ENCODE measurements at regions not wholly inside any gene's neighbourhood (a gene's known extent, or its start where the extent isn't known, plus 50 kb on each side); places are given as distances from the start of the nearest gene placed in this dataset.

DNA sequence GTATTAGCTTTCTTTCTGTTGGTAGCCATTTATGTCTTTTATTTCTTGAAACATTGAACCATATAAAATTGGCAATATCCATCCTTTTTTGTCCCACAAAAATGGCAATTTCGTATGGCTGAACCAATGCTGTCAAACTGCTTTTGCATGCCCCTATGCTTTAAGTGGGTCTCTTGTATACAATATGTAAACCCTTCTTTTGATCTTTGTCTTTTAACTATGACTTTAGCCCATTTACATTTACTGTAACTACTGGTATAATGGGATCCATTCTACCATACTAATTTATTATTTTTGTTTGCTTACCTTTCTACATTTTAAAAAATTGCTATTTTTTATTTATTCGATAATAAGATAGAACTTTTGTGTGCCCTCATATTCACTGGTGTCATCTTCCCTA lies 93.4 kb downstream of the TENT4A start:
- TF ChIP-seq, protein P1, sequence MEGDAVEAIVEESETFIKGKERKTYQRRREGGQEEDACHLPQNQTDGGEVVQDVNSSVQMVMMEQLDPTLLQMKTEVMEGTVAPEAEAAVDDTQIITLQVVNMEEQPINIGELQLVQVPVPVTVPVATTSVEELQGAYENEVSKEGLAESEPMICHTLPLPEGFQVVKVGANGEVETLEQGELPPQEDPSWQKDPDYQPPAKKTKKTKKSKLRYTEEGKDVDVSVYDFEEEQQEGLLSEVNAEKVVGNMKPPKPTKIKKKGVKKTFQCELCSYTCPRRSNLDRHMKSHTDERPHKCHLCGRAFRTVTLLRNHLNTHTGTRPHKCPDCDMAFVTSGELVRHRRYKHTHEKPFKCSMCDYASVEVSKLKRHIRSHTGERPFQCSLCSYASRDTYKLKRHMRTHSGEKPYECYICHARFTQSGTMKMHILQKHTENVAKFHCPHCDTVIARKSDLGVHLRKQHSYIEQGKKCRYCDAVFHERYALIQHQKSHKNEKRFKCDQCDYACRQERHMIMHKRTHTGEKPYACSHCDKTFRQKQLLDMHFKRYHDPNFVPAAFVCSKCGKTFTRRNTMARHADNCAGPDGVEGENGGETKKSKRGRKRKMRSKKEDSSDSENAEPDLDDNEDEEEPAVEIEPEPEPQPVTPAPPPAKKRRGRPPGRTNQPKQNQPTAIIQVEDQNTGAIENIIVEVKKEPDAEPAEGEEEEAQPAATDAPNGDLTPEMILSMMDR (conservative IDR thresholded peaks at IDR 0.05): no peak
- Mint-ChIP-seq H3K9me3 (no peaks in the 10 kb centered on the region), H3K27me3 (no peaks in the 10 kb centered on the region), H3K36me3 (no peaks in the 10 kb centered on the region), H3K27ac (no peak overlapping the region), H3K4me3 (no peak overlapping the region), H3K4me1 (ENCODE audit: unreplicated experiment) (no peaks in the 10 kb centered on the region)
- no peak for DNase-seq (ENCODE audit: extremely low spot score, unreplicated experiment)

DNA sequence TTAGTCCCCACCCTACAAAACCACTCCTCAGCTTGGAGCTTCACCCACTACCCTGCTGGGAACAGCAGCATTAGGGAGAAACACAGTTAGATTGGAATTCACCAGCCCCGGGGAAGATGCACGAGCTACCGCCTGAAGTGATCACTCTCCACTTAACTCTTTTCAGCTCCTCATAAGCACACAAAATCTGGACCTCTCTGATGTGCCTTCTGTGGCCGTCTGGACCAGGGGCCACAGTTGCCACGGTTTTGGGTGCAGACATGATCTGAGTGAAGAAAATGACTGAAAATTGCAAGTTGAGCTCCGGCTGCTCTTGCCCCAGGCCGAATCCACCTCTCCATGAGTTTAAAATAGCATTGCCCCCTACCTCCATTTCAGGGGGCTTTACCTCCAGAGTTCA lies 95.2 kb downstream of the TENT4A start:
- Mint-ChIP-seq H3K9me3 (no peaks in the 10 kb centered on the region), H3K27ac (no peak overlapping the region), H3K4me3 (no peak overlapping the region), H3K4me1 (ENCODE audit: unreplicated experiment) (no peaks in the 10 kb centered on the region), H3K36me3 (no peaks in the 10 kb centered on the region), H3K27me3 (no peaks in the 10 kb centered on the region)
- TF ChIP-seq, protein P1 (conservative IDR thresholded peaks at IDR 0.05): no peak
- DNase-seq (ENCODE audit: extremely low spot score, unreplicated experiment): no peak

DNA sequence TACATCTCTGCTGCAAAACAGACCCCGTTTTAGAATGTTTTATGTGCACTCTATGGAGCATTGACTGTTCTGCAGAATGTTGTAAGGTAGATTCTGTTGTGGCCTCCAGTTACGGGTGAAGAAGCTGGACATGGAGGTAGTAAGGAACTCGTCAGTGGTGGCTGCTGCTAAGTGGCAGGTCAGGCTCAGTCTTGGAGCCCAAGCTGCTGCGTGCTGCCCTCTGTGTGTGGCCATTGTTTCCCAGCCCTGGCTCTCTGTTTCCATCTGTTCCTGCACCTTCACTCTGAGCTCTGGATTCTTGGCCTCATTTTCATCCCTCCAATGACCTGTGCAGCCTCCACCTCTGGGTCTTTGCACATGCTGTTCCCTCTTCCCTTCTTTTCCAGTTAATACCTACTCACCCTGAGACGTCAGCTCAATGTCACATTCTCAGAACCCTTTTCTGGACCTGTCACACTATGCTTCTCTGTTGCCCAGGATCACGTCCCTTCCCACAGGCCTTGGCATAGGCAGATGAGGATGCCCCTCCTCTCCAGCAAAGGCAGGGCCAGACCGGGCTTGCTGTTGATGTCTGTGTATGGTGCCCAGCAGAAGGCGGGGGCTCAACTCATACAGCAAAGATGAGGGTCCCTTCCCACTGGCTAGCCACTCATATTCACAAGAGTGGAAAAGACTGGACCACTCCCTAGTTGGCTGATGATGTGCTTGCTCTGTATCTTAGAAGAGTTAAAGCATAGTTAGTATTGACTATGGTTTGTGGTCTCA lies 97.6 kb downstream of the TENT4A start:
- H3K4me1 Mint-ChIP-seq (ENCODE audit: unreplicated experiment): no peaks in the 10 kb centered on the region
- H3K4me3 Mint-ChIP-seq: no peak overlapping the region
- DNase-seq (ENCODE audit: extremely low spot score, unreplicated experiment): no peak
- H3K27ac Mint-ChIP-seq: no peak overlapping the region
- H3K36me3 Mint-ChIP-seq: no peaks in the 10 kb centered on the region
- H3K9me3 Mint-ChIP-seq: no peaks in the 10 kb centered on the region
- TF ChIP-seq, protein P1 (conservative IDR thresholded peaks at IDR 0.05): no peak
- no peaks in the 10 kb centered on the region for H3K27me3 Mint-ChIP-seq

DNA sequence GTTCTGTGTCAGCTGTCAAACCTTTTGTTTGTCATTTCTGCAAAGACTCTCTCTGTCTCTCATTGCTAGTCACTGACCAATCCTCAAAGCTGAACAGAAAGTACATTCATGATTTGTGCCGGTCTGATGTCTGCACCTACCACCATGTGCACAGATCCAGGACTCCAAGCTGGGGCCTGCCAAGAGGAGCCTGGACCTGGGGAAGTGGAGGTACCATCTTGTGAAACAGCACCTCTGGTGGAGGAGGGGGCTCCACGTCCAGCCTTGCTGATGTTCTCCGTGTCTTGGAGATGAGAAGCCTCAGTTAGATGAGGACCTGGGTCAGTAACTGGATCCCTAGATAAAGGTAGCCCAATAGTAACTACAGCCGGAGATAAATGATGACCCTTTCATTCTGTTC lies 98.9 kb downstream of the TENT4A start:
- Mint-ChIP-seq H3K4me3 (no peak overlapping the region), H3K27me3 (no peaks in the 10 kb centered on the region), H3K9me3 (no peaks in the 10 kb centered on the region), H3K36me3 (no peaks in the 10 kb centered on the region), H3K4me1 (ENCODE audit: unreplicated experiment) (no peaks in the 10 kb centered on the region), H3K27ac (no peak overlapping the region)
- TF ChIP-seq, protein P1 (conservative IDR thresholded peaks at IDR 0.05): no peak
- DNase-seq (ENCODE audit: extremely low spot score, unreplicated experiment): no peak

DNA sequence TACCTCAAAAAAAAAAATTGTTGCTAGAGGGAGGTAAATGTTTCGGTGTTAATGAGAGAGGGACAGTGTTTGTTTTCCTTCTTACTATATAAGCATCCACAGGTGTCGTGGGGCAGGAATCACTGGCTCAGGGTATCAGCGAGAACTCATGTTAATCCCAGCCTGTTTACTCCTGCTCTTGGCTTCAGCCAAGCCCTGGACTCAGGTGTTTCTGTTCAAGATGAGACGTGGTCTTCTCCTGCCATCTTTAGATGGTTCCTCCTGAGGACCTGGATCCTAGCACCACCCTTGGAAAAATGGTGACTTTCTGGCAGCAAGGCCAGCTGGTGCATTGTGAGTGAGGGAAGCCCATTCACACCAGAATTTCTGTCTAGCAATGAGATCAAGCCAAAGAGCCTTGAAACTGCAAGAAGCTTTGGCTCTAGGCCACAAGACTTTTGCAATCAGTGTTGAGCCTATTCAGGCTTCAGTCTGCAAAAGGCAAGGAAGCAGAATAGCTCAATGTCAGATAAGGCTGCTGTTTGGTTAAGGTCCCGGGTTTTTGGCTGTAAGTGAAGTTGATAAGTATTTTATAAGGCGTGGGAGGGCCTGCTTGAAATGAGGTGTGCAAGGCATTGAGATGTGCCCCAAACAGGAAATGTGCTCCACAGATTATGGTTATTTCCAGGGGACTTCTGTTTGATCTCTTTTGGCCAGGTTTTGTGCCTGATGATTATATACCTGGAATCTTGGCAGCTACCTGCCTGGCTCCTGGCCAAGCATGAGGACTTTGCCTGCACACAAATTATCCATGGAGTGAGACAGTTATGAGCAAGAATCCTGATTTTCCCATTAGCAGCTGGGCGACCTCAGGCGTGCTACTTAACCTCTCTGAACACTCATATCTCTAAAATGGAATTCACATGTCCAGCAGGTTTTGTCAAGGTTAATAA lies 99.8 kb downstream of the TENT4A start:
- DNase-seq (ENCODE audit: extremely low spot score, unreplicated experiment): no peak
- Mint-ChIP-seq H3K4me3 (no peak overlapping the region), H3K36me3 (no peaks in the 10 kb centered on the region), H3K4me1 (ENCODE audit: unreplicated experiment) (no peaks in the 10 kb centered on the region), H3K27me3 (no peaks in the 10 kb centered on the region), H3K27ac (no peak overlapping the region), H3K9me3 (no peaks in the 10 kb centered on the region)
- TF ChIP-seq, protein P1 (conservative IDR thresholded peaks at IDR 0.05): no peak

All from type B pancreatic cell (in vitro differentiated cells).